Immature natural killer cell (primary cell): ENCODE measurements at regions not wholly inside any gene's neighbourhood (a gene's known extent, or its start where the extent isn't known, plus 50 kb on each side); places are given as distances from the start of the nearest gene placed in this dataset.

Source experiments
- DNase-seq, 3 donors: peaks; one replicate each; pipeline ENCODE4 v3.0.0; 2022; ENCODE audit warnings: mixed read lengths in 1 of 3
- H3K27ac Mint-ChIP-seq, 6 donors: one replicate each; pipeline ENCODE4 v1.8.0; 2020; ENCODE audit warnings: mixed read lengths in 6 of 6, mild to moderate bottlenecking in 5 of 6, inconsistent platforms in 4 of 6, moderate library complexity in 3 of 6
- H3K27me3 Mint-ChIP-seq, 3 donors: one replicate each; pipeline ENCODE4 v1.8.0; 2020 to 2021; ENCODE audit warnings: low read depth in 3 of 3, mild to moderate bottlenecking in 3 of 3, mixed read lengths in 3 of 3, moderate library complexity in 3 of 3, inconsistent platforms in 1 of 3
- H3K36me3 Mint-ChIP-seq, 3 donors: one replicate each; pipeline ENCODE4 v1.8.0; 2020; ENCODE audit warnings: mixed read lengths in 3 of 3, inconsistent platforms in 2 of 3, mild to moderate bottlenecking in 2 of 3
- H3K4me1 Mint-ChIP-seq, 2 donors: one replicate each; pipeline ENCODE4 v1.8.0; 2020; ENCODE audit warnings: inconsistent platforms in 2 of 2, mild to moderate bottlenecking in 2 of 2, mixed read lengths in 2 of 2, moderate library complexity in 1 of 2
- H3K4me3 Mint-ChIP-seq, 5 donors: one replicate each; pipeline ENCODE4 v1.8.0; 2020; ENCODE audit warnings: mild to moderate bottlenecking in 5 of 5, mixed read lengths in 5 of 5, inconsistent platforms in 3 of 5, moderate library complexity in 3 of 5
- H3K9me3 Mint-ChIP-seq, 6 donors: one replicate each; pipeline ENCODE4 v1.8.0; 2020; ENCODE audit warnings: mild to moderate bottlenecking in 6 of 6, mixed read lengths in 6 of 6, inconsistent platforms in 4 of 6, moderate library complexity in 3 of 6

GRCh38 chr9:108606401-108606800 lies 249.4 kb downstream of the ACTL7B start:
- no peaks in the 10 kb centered on the region for H3K36me3 Mint-ChIP-seq
- no peak overlapping the region for H3K27ac Mint-ChIP-seq
- no peak overlapping the region for H3K4me3 Mint-ChIP-seq
- peaks cover 0 to 5% (median 1%) of the 10 kb centered on the region in 6 donors for H3K9me3 Mint-ChIP-seq
- no peak for DNase-seq
- no peaks in the 10 kb centered on the region for H3K4me1 Mint-ChIP-seq
- H3K27me3 Mint-ChIP-seq: peaks cover 0 to 6% (median 1%) of the 10 kb centered on the region in 3 donors

- DNase-seq: no peak
- no peak overlapping the region for H3K27ac Mint-ChIP-seq
- H3K9me3 Mint-ChIP-seq: peaks cover 0 to 7% (median 3%) of the 10 kb centered on the region in 6 donors
- no peak overlapping the region for H3K4me3 Mint-ChIP-seq
- no peaks in the 10 kb centered on the region for H3K36me3 Mint-ChIP-seq
- peaks cover 0 to 6% (median 1%) of the 10 kb centered on the region in 3 donors for H3K27me3 Mint-ChIP-seq
- no peaks in the 10 kb centered on the region for H3K4me1 Mint-ChIP-seq
Observed at GRCh38 chr9:108603141-108603540, 252.6 kb downstream of the ACTL7B start.

GRCh38 chr9:108600896-108601295 lies 254.9 kb downstream of the ACTL7B start:
- no peaks in the 10 kb centered on the region for H3K36me3 Mint-ChIP-seq
- H3K27ac Mint-ChIP-seq: no peak overlapping the region
- no peak overlapping the region for H3K4me3 Mint-ChIP-seq
- H3K9me3 Mint-ChIP-seq: peaks cover 0 to 7% (median 4%) of the 10 kb centered on the region in 6 donors
- no peaks in the 10 kb centered on the region for H3K4me1 Mint-ChIP-seq
- peaks cover 0 to 6% (median 1%) of the 10 kb centered on the region in 3 donors for H3K27me3 Mint-ChIP-seq
- no peak for DNase-seq

GRCh38 chr9:108599571-108599970 lies 256.2 kb downstream of the ACTL7B start:
- H3K4me3 Mint-ChIP-seq: no peak overlapping the region
- H3K36me3 Mint-ChIP-seq: no peaks in the 10 kb centered on the region
- H3K27ac Mint-ChIP-seq: no peak overlapping the region
- H3K4me1 Mint-ChIP-seq: no peaks in the 10 kb centered on the region
- DNase-seq: no peak
- H3K27me3 Mint-ChIP-seq: peaks cover 0 to 4% (median 1%) of the 10 kb centered on the region in 3 donors
- H3K9me3 Mint-ChIP-seq: peaks cover 0 to 8% (median 4%) of the 10 kb centered on the region in 6 donors

GRCh38 chr9:108591121-108591520 lies 264.7 kb downstream of the ACTL7B start:
- H3K4me3 Mint-ChIP-seq: no peak overlapping the region
- peaks cover 0 to 6% (median 0%) of the 10 kb centered on the region in 6 donors for H3K9me3 Mint-ChIP-seq
- DNase-seq: no peak
- H3K27ac Mint-ChIP-seq: no peak overlapping the region
- H3K4me1 Mint-ChIP-seq: no peaks in the 10 kb centered on the region
- H3K27me3 Mint-ChIP-seq: peaks cover 0 to 4% (median 3%) of the 10 kb centered on the region in 3 donors
- no peaks in the 10 kb centered on the region for H3K36me3 Mint-ChIP-seq

GRCh38 chr9:108588246-108588645 lies 267.5 kb downstream of the ACTL7B start:
- peaks cover 0 to 6% (median 0%) of the 10 kb centered on the region in 6 donors for H3K9me3 Mint-ChIP-seq
- H3K27me3 Mint-ChIP-seq: peaks cover 0 to 3% (median 1%) of the 10 kb centered on the region in 3 donors

GRCh38 chr9:108586471-108587139 lies 269.2 kb downstream of the ACTL7B start:
- Mint-ChIP-seq H3K36me3 (no peaks in the 10 kb centered on the region), H3K4me1 (no peaks in the 10 kb centered on the region), H3K4me3 (no peak overlapping the region), H3K27me3 (peaks cover 0 to 3% (median 0%) of the 10 kb centered on the region in 3 donors), H3K27ac (no peak overlapping the region), H3K9me3 (peaks cover 0 to 6% (median 1%) of the 10 kb centered on the region in 6 donors)
- no peak for DNase-seq

More at GRCh38 chr9:108588246-108588645, 267.5 kb downstream of the ACTL7B start:
- DNase-seq: no peak
- Mint-ChIP-seq H3K27ac (no peak overlapping the region), H3K4me1 (no peaks in the 10 kb centered on the region), H3K36me3 (no peaks in the 10 kb centered on the region), H3K4me3 (no peak overlapping the region)

- no peak overlapping the region for H3K4me3 Mint-ChIP-seq
- H3K9me3 Mint-ChIP-seq: peaks cover 0 to 6% (median 1%) of the 10 kb centered on the region in 6 donors
- peaks cover 0 to 3% (median 0%) of the 10 kb centered on the region in 3 donors for H3K27me3 Mint-ChIP-seq
- DNase-seq: no peak
- H3K27ac Mint-ChIP-seq: no peak overlapping the region
- H3K36me3 Mint-ChIP-seq: no peaks in the 10 kb centered on the region
- no peaks in the 10 kb centered on the region for H3K4me1 Mint-ChIP-seq
Observed at GRCh38 chr9:108584860-108585259, 270.9 kb downstream of the ACTL7B start.

- H3K9me3 Mint-ChIP-seq: peaks cover 0 to 5% (median 0%) of the 10 kb centered on the region in 6 donors
- H3K4me3 Mint-ChIP-seq: no peak overlapping the region
- H3K4me1 Mint-ChIP-seq: no peaks in the 10 kb centered on the region
- DNase-seq: no peak
- no peaks in the 10 kb centered on the region for H3K36me3 Mint-ChIP-seq
- H3K27me3 Mint-ChIP-seq: peaks cover 0 to 2% (median 0%) of the 10 kb centered on the region in 3 donors
- H3K27ac Mint-ChIP-seq: no peak overlapping the region
Observed at GRCh38 chr9:108582726-108583125, 273.1 kb downstream of the ACTL7B start.

GRCh38 chr9:108579757-108580439 lies 275.9 kb downstream of the ACTL7B start:
- no peak overlapping the region for H3K27ac Mint-ChIP-seq
- peaks cover 0 to 2% (median 2%) of the 10 kb centered on the region in 3 donors for H3K27me3 Mint-ChIP-seq
- H3K36me3 Mint-ChIP-seq: no peaks in the 10 kb centered on the region
- no peaks in the 10 kb centered on the region for H3K4me1 Mint-ChIP-seq
- peaks cover 0 to 5% (median 0%) of the 10 kb centered on the region in 6 donors for H3K9me3 Mint-ChIP-seq
- no peak overlapping the region for H3K4me3 Mint-ChIP-seq
- DNase-seq: no peak

GRCh38 chr9:108575276-108575675 lies 280.5 kb downstream of the ACTL7B start:
- Mint-ChIP-seq H3K4me1 (no peaks in the 10 kb centered on the region), H3K4me3 (no peak overlapping the region), H3K27ac (no peak overlapping the region), H3K27me3 (peaks cover 0 to 2% (median 2%) of the 10 kb centered on the region in 3 donors), H3K9me3 (no peaks in the 10 kb centered on the region), H3K36me3 (no peaks in the 10 kb centered on the region)
- no peak for DNase-seq

GRCh38 chr9:108569624-108570023 lies 286.2 kb downstream of the ACTL7B start:
- Mint-ChIP-seq H3K9me3 (no peaks in the 10 kb centered on the region), H3K36me3 (no peaks in the 10 kb centered on the region), H3K4me3 (no peak overlapping the region), H3K27me3 (no peaks in the 10 kb centered on the region), H3K4me1 (no peaks in the 10 kb centered on the region), H3K27ac (no peak overlapping the region)
- no peak for DNase-seq

GRCh38 chr9:108568093-108568492 lies 287.7 kb downstream of the ACTL7B start:
- DNase-seq: no peak
- H3K9me3 Mint-ChIP-seq: no peaks in the 10 kb centered on the region
- no peaks in the 10 kb centered on the region for H3K4me1 Mint-ChIP-seq
- no peak overlapping the region for H3K27ac Mint-ChIP-seq
- no peak overlapping the region for H3K4me3 Mint-ChIP-seq
- no peaks in the 10 kb centered on the region for H3K36me3 Mint-ChIP-seq
- H3K27me3 Mint-ChIP-seq: no peaks in the 10 kb centered on the region

- H3K36me3 Mint-ChIP-seq: no peaks in the 10 kb centered on the region
- no peak overlapping the region for H3K27ac Mint-ChIP-seq
- DNase-seq: no peak
- no peaks in the 10 kb centered on the region for H3K9me3 Mint-ChIP-seq
- H3K4me1 Mint-ChIP-seq: no peaks in the 10 kb centered on the region
- no peaks in the 10 kb centered on the region for H3K27me3 Mint-ChIP-seq
- H3K4me3 Mint-ChIP-seq: no peak overlapping the region
Observed at GRCh38 chr9:108567571-108567970, 288.2 kb downstream of the ACTL7B start.
